K562 (cell line): ENCODE measurements at regions not wholly inside any gene's neighbourhood (a gene's known extent, or its start where the extent isn't known, plus 50 kb on each side); places are given as distances from the start of the nearest gene placed in this dataset.

Source experiments
- NCOR1 ChIP-seq: fragments of 450-650 bp; IDR thresholded peaks from 2 replicates; pipeline ENCODE4 v1.6.1; 2016; ENCODE audit warnings: mild to moderate bottlenecking, moderate library complexity
- TAF1 ChIP-seq: IDR thresholded peaks from 2 replicates; pipeline ENCODE4 v1.6.1; 2011; ENCODE audit warnings: mild to moderate bottlenecking, low read length, moderate library complexity; ENCODE audit not compliant: insufficient read depth, control insufficient read depth, severe bottlenecking; ENCODE audit errors: extremely low read depth

DNA sequence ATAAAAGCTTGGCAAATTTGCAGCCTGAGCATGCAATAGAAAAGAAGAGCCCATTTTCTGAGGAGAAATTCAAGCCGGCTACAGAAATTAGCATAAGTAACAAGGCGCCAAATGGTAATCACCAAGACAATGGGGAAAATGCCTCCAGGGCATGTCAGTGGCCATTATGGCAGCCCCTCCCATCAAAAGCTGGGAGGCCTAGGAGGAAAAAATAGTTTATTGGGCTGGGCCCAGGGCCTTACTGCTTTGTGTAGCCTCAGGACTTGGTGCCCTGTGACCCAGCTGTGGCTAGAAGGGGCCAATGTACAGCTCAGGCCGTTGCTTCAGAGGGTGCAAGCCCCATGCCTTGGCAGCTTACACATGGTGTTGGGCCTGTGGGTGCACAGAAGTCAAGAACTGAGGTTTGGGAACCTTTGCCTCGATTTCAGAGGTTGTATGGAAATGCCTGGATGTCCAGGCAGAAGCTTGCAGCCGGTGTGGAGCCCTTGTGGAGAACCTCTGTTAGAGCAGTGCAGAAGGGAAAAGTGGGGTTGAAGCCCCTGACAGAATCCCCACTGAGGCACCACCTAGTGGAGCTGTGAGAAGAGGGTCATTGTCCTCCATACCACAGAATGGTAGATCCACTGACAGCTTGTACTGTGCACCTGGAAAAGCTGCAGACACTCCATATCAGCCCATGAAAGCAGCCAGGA is 328.5 kb upstream of the MAP3K7 start:
- TF ChIP-seq TAF1 (no peak), NCOR1 (no peak)
